Common myeloid progenitor, CD34-positive (primary cell): ENCODE measurements at regions not wholly inside any gene's neighbourhood (a gene's known extent, or its start where the extent isn't known, plus 50 kb on each side); places are given as distances from the start of the nearest gene placed in this dataset.

ENCODE experiments used
- CTCF ChIA-PET: fragments of 350-600 bp; sonication (Branson Sonifier 250); formaldehyde crosslinking; loops from one replicate; lab custom pipeline; 2021; ENCODE audit warnings: antibody characterized with exemption; lab: Charles Lee
- POLR2A ChIA-PET: fragments of 350-600 bp; sonication (Branson Sonifier 250); formaldehyde crosslinking; loops from one replicate; lab custom pipeline; 2021; ENCODE audit warnings: antibody characterized with exemption; lab: Charles Lee
- DNase-seq, 3 donors: peaks; one replicate each; pipeline versions ENCODE4 v3.0.0 to v3.0.0-alpha.2; 2013
- H3K27ac ChIP-seq, 2 experiments: 1 replicate in 1 of 2; 2 replicates in 1 of 2; pipeline ENCODE4 v1.7.0; 2013; ENCODE audit warnings: inconsistent platforms in 2 of 2, low read length in 2 of 2, mild to moderate bottlenecking in 2 of 2, low read depth in 1 of 2, moderate library complexity in 1 of 2; ENCODE audit not compliant: severe bottlenecking in 2 of 2, insufficient read depth in 1 of 2, poor library complexity in 1 of 2
- H3K27me3 ChIP-seq, 5 experiments: replicated peaks in 2 of 5; 1 replicate in 3 of 5; 2 replicates in 2 of 5; pipeline versions ENCODE4 v1.6.1 to v1.7.0; 2013; ENCODE audit warnings: low read length in 4 of 5, mild to moderate bottlenecking in 2 of 5, moderate library complexity in 2 of 5, inconsistent platforms in 1 of 5; ENCODE audit not compliant: insufficient read depth in 5 of 5, control insufficient read depth in 4 of 5
- H3K36me3 ChIP-seq, 4 experiments: 1 replicate in 2 of 4; 2 replicates in 2 of 4; pipeline versions ENCODE4 v1.6.1 to v1.7.0; 2013; ENCODE audit warnings: low read length in 3 of 4, control low read depth in 1 of 4, mild to moderate bottlenecking in 1 of 4; ENCODE audit not compliant: control insufficient read depth in 4 of 4, insufficient read depth in 4 of 4
- H3K4me1 ChIP-seq, 4 experiments: 1 replicate in 3 of 4; 2 replicates in 1 of 4; pipeline versions ENCODE4 v1.6.1 to v1.7.1; 2013; ENCODE audit warnings: low read length in 3 of 4, mild to moderate bottlenecking in 3 of 4, control low read depth in 1 of 4, inconsistent platforms in 1 of 4, moderate library complexity in 1 of 4; ENCODE audit not compliant: control insufficient read depth in 4 of 4, insufficient read depth in 4 of 4; ENCODE audit errors: control extremely low read depth in 1 of 4
- H3K4me3 ChIP-seq, 7 experiments: 1 replicate in 4 of 7; 2 replicates in 3 of 7; pipeline versions ENCODE4 v1.5.1 to v1.7.0; 2013; ENCODE audit warnings: mild to moderate bottlenecking in 7 of 7, low read length in 6 of 7, moderate library complexity in 6 of 7, inconsistent platforms in 2 of 7, low read depth in 2 of 7, control low read depth in 1 of 7; ENCODE audit not compliant: insufficient read depth in 4 of 7, control insufficient read depth in 1 of 7; ENCODE audit errors: extremely low read depth in 1 of 7
- H3K9me3 ChIP-seq, 5 experiments: 1 replicate in 4 of 5; 2 replicates in 1 of 5; pipeline versions ENCODE4 v1.6.1 to v1.7.1; 2013; ENCODE audit warnings: low read length in 4 of 5, mild to moderate bottlenecking in 2 of 5, inconsistent platforms in 1 of 5, low read depth in 1 of 5, moderate library complexity in 1 of 5; ENCODE audit not compliant: control insufficient read depth in 4 of 5, insufficient read depth in 2 of 5; ENCODE audit errors: control extremely low read depth in 1 of 5
- WGBS: methylation state at CpG from one replicate; pipeline ENCODE4 v1.1.5; 2013; ENCODE audit not compliant: insufficient coverage; 5-methylcytosine and 5-hydroxymethylcytosine counted together

GRCh38 chr3:11953778-11954177 lies 50.4 kb upstream of the SYN2 start:
- Histone ChIP-seq H3K4me3 (no peak overlapping the region), H3K36me3 (no peaks in the 10 kb centered on the region), H3K27me3 (peaks cover 0 to 7% (median 0%) of the 10 kb centered on the region in 5 experiments), H3K9me3 (peaks cover 0 to 7% (median 0%) of the 10 kb centered on the region in 5 experiments), H3K27ac (no peak overlapping the region), H3K4me1 (no peaks in the 10 kb centered on the region)
- no peak for DNase-seq
- ChIA-PET POLR2A (no interaction called here), CTCF (no interaction called here)
- WGBS = 82% methylated on average over 3 of the region's 6 CpGs

- Histone ChIP-seq H3K4me1 (no peaks in the 10 kb centered on the region), H3K9me3 (peaks cover 0 to 7% (median 0%) of the 10 kb centered on the region in 5 experiments), H3K36me3 (no peaks in the 10 kb centered on the region), H3K4me3 (no peak overlapping the region), H3K27ac (no peak overlapping the region), H3K27me3 (peaks cover 0 to 7% (median 0%) of the 10 kb centered on the region in 5 experiments)
- ChIA-PET CTCF (no interaction called here), POLR2A (interaction anchor here (0.7 kb wide), 1 partner anchor 246 kb away, joined by 3 read pairs; no protein-coding TSS in a partner anchor)
- DNase-seq = no peak
- 88% methylated on average over 5 of the region's 8 CpGs for WGBS
Measured at GRCh38 chr3:11954312-11954934, 49.8 kb upstream of the SYN2 start.
